Small intestine (tissue), 7 donors: ENCODE measurements at regions not wholly inside any gene's neighbourhood (a gene's known extent, or its start where the extent isn't known, plus 50 kb on each side); places are given as distances from the start of the nearest gene placed in this dataset.

Experiments
- DNase-seq, 2 donors: peaks; one replicate each; pipeline versions ENCODE4 v3.0.0 to v3.0.0-alpha.2; 2013
- FAIRE-seq: peaks from 2 replicates; lab custom pipeline; 2012; peaks lifted over from hg19 to GRCh38; lab: Jason Lieb, UNC
- H3K27ac ChIP-seq, 3 donors: one replicate each; pipeline ENCODE4 v1.5.1; 2013; ENCODE audit warnings: low read length in 2 of 3, mild to moderate bottlenecking in 2 of 3, control low read depth in 1 of 3, inconsistent platforms in 1 of 3, low read depth in 1 of 3, moderate library complexity in 1 of 3
- H3K27me3 ChIP-seq, 3 donors: one replicate each; pipeline ENCODE4 v1.6.1; 2013; ENCODE audit warnings: low read length in 3 of 3, inconsistent platforms in 1 of 3; ENCODE audit not compliant: control insufficient read depth in 3 of 3, insufficient read depth in 3 of 3
- H3K36me3 ChIP-seq, 3 donors: one replicate each; pipeline ENCODE4 v1.6.1; 2013; ENCODE audit warnings: low read length in 3 of 3, inconsistent platforms in 1 of 3, low read depth in 1 of 3, mild to moderate bottlenecking in 1 of 3, moderate library complexity in 1 of 3; ENCODE audit not compliant: control insufficient read depth in 3 of 3, insufficient read depth in 2 of 3
- H3K4me1 ChIP-seq, 3 donors: one replicate each; pipeline ENCODE4 v1.6.1; 2013; ENCODE audit warnings: low read length in 2 of 3, inconsistent platforms in 1 of 3, low read depth in 1 of 3, mild to moderate bottlenecking in 1 of 3, moderate library complexity in 1 of 3; ENCODE audit not compliant: control insufficient read depth in 3 of 3, insufficient read depth in 2 of 3
- H3K4me3 ChIP-seq, 3 donors: one replicate each; pipeline ENCODE4 v1.5.1; 2013; ENCODE audit warnings: low read length in 3 of 3, control low read depth in 1 of 3, inconsistent platforms in 1 of 3, low read depth in 1 of 3, mild to moderate bottlenecking in 1 of 3, moderate library complexity in 1 of 3
- H3K9me3 ChIP-seq, 2 donors: one replicate each; pipeline ENCODE4 v1.6.1; 2013; ENCODE audit warnings: low read depth in 1 of 2, low read length in 1 of 2; ENCODE audit not compliant: control insufficient read depth in 2 of 2, insufficient read depth in 1 of 2
- WGBS, 3 donors: extraction: QIAGEN DNeasy Blood & Tissue Kit; methylation state at CpG; one replicate each; pipeline ENCODE4 v1.1.7; 2013; 5-methylcytosine and 5-hydroxymethylcytosine counted together
- donor health status: healthy with polysubstance abuse.
- donor health status: control.
- donor health status: control.
- donor health status: Bipolar disorder and iron deficiency.
- donor health status: healthy.

- Histone ChIP-seq H3K4me3 (no peak overlapping the region), H3K4me1 (no peaks in the 10 kb centered on the region), H3K9me3 (no peaks in the 10 kb centered on the region), H3K27me3 (no peaks in the 10 kb centered on the region), H3K27ac (no peak overlapping the region), H3K36me3 (no peaks in the 10 kb centered on the region)
- DNase-seq: no peak
- WGBS, 3 donors: 57 to 74% (median 70%) methylated on average over 1 of the region's 1 CpG
- FAIRE-seq: no peak
Measured at GRCh38 chr2:22497064-22497463, 887.9 kb upstream of the KLHL29 start.

GRCh38 chr2:22497789-22498188 is 887.2 kb upstream of the KLHL29 start:
- WGBS, 3 donors: 66 to 82% (median 78%) methylated on average over 3 of the region's 3 CpGs

GRCh38 chr2:22499082-22499839 is 885.7 kb upstream of the KLHL29 start:
- Histone ChIP-seq H3K4me3 (no peak overlapping the region), H3K36me3 (no peaks in the 10 kb centered on the region), H3K27ac (no peak overlapping the region), H3K4me1 (no peaks in the 10 kb centered on the region), H3K27me3 (no peaks in the 10 kb centered on the region), H3K9me3 (no peaks in the 10 kb centered on the region)
- 78 to 80% (median 80%) methylated on average over 4 of the region's 4 CpGs for WGBS, 3 donors
- no peak for FAIRE-seq
- no peak for DNase-seq

More at GRCh38 chr2:22497789-22498188, 887.2 kb upstream of the KLHL29 start:
- no peak overlapping the region for H3K4me3 ChIP-seq
- H3K4me1 ChIP-seq: no peaks in the 10 kb centered on the region
- FAIRE-seq (no peak), DNase-seq (no peak)
- H3K27me3 ChIP-seq: no peaks in the 10 kb centered on the region
- no peak overlapping the region for H3K27ac ChIP-seq
- no peaks in the 10 kb centered on the region for H3K36me3 ChIP-seq
- H3K9me3 ChIP-seq: no peaks in the 10 kb centered on the region

- H3K36me3 ChIP-seq: no peaks in the 10 kb centered on the region
- H3K4me1 ChIP-seq: no peaks in the 10 kb centered on the region
- H3K27me3 ChIP-seq: no peaks in the 10 kb centered on the region
- no peak overlapping the region for H3K27ac ChIP-seq
- DNase-seq: no peak
- no peak overlapping the region for H3K4me3 ChIP-seq
- FAIRE-seq: no peak
- H3K9me3 ChIP-seq: no peaks in the 10 kb centered on the region
- 75 to 82% (median 81%) methylated on average over 1 of the region's 1 CpG for WGBS, 3 donors
Measured at GRCh38 chr2:22500555-22500935, 884.4 kb upstream of the KLHL29 start.

GRCh38 chr2:22501851-22502250 is 883.1 kb upstream of the KLHL29 start:
- Histone ChIP-seq H3K36me3 (no peaks in the 10 kb centered on the region), H3K9me3 (no peaks in the 10 kb centered on the region), H3K4me3 (no peak overlapping the region), H3K27ac (no peak overlapping the region), H3K27me3 (no peaks in the 10 kb centered on the region), H3K4me1 (no peaks in the 10 kb centered on the region)
- DNase-seq: no peak
- 51 to 73% (median 52%) methylated on average over 2 of the region's 2 CpGs for WGBS, 3 donors
- no peak for FAIRE-seq

- Histone ChIP-seq H3K27me3 (no peaks in the 10 kb centered on the region), H3K27ac (no peak overlapping the region), H3K36me3 (no peaks in the 10 kb centered on the region), H3K4me1 (no peaks in the 10 kb centered on the region), H3K4me3 (no peak overlapping the region), H3K9me3 (no peaks in the 10 kb centered on the region)
- DNase-seq (no peak), FAIRE-seq (no peak)
- WGBS, 3 donors: 80 to 89% (median 87%) methylated on average over 4 of the region's 4 CpGs
Measured at GRCh38 chr2:22513563-22513962, 871.4 kb upstream of the KLHL29 start.

GRCh38 chr2:22517141-22517540 is 867.8 kb upstream of the KLHL29 start:
- no peak overlapping the region for H3K4me3 ChIP-seq
- no peaks in the 10 kb centered on the region for H3K4me1 ChIP-seq
- DNase-seq (no peak), FAIRE-seq (no peak)
- H3K27ac ChIP-seq: no peak overlapping the region
- no peaks in the 10 kb centered on the region for H3K27me3 ChIP-seq
- 30 to 85% (median 48%) methylated on average over 1 of the region's 1 CpG for WGBS, 3 donors
- no peaks in the 10 kb centered on the region for H3K9me3 ChIP-seq
- no peaks in the 10 kb centered on the region for H3K36me3 ChIP-seq

- Histone ChIP-seq H3K27me3 (no peaks in the 10 kb centered on the region), H3K4me3 (no peak overlapping the region), H3K9me3 (no peaks in the 10 kb centered on the region), H3K27ac (no peak overlapping the region), H3K4me1 (no peaks in the 10 kb centered on the region), H3K36me3 (no peaks in the 10 kb centered on the region)
- no peak for DNase-seq
- no peak for FAIRE-seq
Measured at GRCh38 chr2:22518641-22519040, 866.3 kb upstream of the KLHL29 start.
